Chondrocyte (in vitro differentiated cells): ENCODE measurements at regions not wholly inside any gene's neighbourhood (a gene's known extent, or its start where the extent isn't known, plus 50 kb on each side); places are given as distances from the start of the nearest gene placed in this dataset.

Experiments
- DNase-seq: peaks from one replicate; pipeline ENCODE4 v3.0.0; 2021; ENCODE audit warnings: mixed read lengths, low spot score
- H3K27ac Mint-ChIP-seq: one replicate; pipeline ENCODE4 v1.8.0; 2021; ENCODE audit warnings: mild to moderate bottlenecking, moderate library complexity, mixed read lengths; ENCODE audit not compliant: unreplicated experiment
- H3K27me3 Mint-ChIP-seq: 2 replicates; pipeline ENCODE4 v1.8.0; 2021; ENCODE audit warnings: low read depth, mixed read lengths
- H3K36me3 Mint-ChIP-seq: 2 replicates; pipeline ENCODE4 v1.8.0; 2021; ENCODE audit warnings: low read depth, mixed read lengths
- H3K4me1 Mint-ChIP-seq: 2 replicates; pipeline ENCODE4 v1.8.0; 2021; ENCODE audit warnings: low read depth, mild to moderate bottlenecking, mixed read lengths
- H3K4me3 Mint-ChIP-seq: one replicate; pipeline ENCODE4 v1.8.0; 2021; ENCODE audit warnings: mild to moderate bottlenecking, moderate library complexity, mixed read lengths; ENCODE audit not compliant: unreplicated experiment
- H3K9me3 Mint-ChIP-seq: 2 replicates; pipeline ENCODE4 v1.8.0; 2021; ENCODE audit warnings: low read depth, mixed read lengths
- TF ChIP-seq, protein P1 (sequence below): fragments of 200-600 bp; sonication (generic); IDR thresholded peaks from 2 replicates; pipeline ENCODE4 v1.5.0; 2021; ENCODE audit warnings: antibody characterized with exemption, mild to moderate bottlenecking, moderate library complexity

DNA sequence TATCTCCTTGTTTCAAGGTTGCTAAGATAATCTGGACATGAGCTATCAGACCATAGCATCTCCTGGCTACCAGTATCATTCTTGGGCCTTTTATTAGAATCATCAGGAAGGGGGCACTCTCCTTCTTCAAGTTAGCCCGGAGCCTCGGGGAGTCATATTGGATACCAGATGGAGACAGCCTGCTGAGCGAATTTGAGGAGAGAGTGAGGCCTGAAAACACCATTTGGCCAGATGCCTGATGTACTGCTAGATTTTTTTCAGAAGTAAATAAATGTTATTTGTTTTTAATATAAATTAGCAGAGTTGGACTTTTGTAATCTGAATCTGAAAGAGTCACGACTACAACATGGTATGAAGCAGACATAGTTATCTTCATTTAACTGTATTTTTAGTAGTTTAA is 848.6 kb downstream of the IGSF11 start:
- no peak for DNase-seq
- H3K4me3 Mint-ChIP-seq = no peak overlapping the region
- TF ChIP-seq, protein P1, sequence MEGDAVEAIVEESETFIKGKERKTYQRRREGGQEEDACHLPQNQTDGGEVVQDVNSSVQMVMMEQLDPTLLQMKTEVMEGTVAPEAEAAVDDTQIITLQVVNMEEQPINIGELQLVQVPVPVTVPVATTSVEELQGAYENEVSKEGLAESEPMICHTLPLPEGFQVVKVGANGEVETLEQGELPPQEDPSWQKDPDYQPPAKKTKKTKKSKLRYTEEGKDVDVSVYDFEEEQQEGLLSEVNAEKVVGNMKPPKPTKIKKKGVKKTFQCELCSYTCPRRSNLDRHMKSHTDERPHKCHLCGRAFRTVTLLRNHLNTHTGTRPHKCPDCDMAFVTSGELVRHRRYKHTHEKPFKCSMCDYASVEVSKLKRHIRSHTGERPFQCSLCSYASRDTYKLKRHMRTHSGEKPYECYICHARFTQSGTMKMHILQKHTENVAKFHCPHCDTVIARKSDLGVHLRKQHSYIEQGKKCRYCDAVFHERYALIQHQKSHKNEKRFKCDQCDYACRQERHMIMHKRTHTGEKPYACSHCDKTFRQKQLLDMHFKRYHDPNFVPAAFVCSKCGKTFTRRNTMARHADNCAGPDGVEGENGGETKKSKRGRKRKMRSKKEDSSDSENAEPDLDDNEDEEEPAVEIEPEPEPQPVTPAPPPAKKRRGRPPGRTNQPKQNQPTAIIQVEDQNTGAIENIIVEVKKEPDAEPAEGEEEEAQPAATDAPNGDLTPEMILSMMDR = no peak
- no peaks in the 10 kb centered on the region for H3K27me3 Mint-ChIP-seq
- no peaks in the 10 kb centered on the region for H3K36me3 Mint-ChIP-seq
- H3K9me3 Mint-ChIP-seq = peaks cover 12% of the 10 kb centered on the region
- H3K27ac Mint-ChIP-seq = no peak overlapping the region
- H3K4me1 Mint-ChIP-seq = no peaks in the 10 kb centered on the region

DNA sequence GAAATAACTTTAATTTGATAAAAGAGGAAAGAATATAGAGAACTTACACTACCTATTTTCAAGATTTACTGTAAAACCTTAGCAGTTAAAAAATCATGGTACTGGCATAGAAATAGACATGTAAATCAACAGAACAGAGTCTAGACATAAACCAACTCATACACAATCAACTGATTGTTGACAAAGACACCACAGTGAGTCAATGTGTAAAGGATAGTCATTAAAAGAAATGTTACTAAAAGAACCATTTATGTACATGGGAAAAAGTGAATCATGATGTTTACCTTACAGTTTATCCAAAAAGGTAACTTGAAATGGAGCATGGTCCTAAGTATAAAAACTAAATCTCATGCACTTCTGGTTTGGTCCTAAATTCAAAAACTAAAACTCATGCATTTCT is 847.4 kb downstream of the IGSF11 start:
- peaks cover 20% of the 10 kb centered on the region for H3K9me3 Mint-ChIP-seq
- no peaks in the 10 kb centered on the region for H3K27me3 Mint-ChIP-seq
- no peak overlapping the region for H3K27ac Mint-ChIP-seq
- no peaks in the 10 kb centered on the region for H3K4me1 Mint-ChIP-seq
- no peak for DNase-seq
- TF ChIP-seq, protein P1 = no peak
- H3K4me3 Mint-ChIP-seq = no peak overlapping the region
- H3K36me3 Mint-ChIP-seq = no peaks in the 10 kb centered on the region

DNA sequence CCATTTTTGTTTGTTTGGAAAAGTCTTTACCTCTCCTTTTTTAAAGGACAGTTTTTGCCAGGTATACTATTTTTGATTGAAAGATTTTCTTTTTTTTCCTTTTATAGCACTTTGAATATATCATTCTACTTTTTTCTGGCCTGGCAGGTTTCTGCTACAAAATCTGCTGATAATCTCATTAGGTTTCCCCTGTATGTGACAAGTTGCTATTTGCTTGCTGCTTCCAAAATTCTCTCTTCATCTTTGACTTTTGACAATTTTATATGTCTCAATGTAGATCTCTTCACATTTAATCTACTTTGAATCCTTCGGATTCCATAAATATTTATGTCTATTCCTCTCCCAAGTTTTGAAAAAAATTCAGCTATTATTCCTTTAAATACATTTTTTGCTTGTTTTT is 838.5 kb downstream of the IGSF11 start:
- H3K27ac Mint-ChIP-seq = no peak overlapping the region
- H3K27me3 Mint-ChIP-seq = no peaks in the 10 kb centered on the region
- H3K4me1 Mint-ChIP-seq = no peaks in the 10 kb centered on the region
- H3K9me3 Mint-ChIP-seq = peaks cover 60% of the 10 kb centered on the region
- no peaks in the 10 kb centered on the region for H3K36me3 Mint-ChIP-seq
- no peak overlapping the region for H3K4me3 Mint-ChIP-seq
- TF ChIP-seq, protein P1 = no peak
- no peak for DNase-seq

DNA sequence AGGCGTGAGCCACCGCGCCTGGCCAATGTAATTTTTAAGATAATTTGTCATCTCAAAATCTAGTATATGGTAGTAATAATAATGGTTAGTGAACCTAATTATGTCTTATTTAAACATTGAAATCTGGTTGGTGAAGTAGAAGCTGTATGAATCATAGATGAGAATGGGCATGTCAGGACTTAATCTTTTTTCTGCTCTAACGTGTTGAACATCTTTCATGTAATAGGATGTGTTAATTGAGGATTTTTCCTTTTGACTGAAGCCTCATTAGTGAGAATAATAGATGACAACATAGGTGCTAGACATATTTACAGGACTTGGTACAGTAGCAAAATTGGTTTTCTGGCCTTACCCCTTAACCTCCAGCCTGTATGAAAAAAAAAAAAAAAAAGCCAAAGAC is 835.6 kb downstream of the IGSF11 start:
- peaks cover 57% of the 10 kb centered on the region for H3K9me3 Mint-ChIP-seq
- H3K36me3 Mint-ChIP-seq = no peaks in the 10 kb centered on the region
- no peak for DNase-seq
- H3K4me3 Mint-ChIP-seq = no peak overlapping the region
- TF ChIP-seq, protein P1 = no peak
- H3K27me3 Mint-ChIP-seq = no peaks in the 10 kb centered on the region
- no peak overlapping the region for H3K27ac Mint-ChIP-seq
- H3K4me1 Mint-ChIP-seq = no peaks in the 10 kb centered on the region

DNA sequence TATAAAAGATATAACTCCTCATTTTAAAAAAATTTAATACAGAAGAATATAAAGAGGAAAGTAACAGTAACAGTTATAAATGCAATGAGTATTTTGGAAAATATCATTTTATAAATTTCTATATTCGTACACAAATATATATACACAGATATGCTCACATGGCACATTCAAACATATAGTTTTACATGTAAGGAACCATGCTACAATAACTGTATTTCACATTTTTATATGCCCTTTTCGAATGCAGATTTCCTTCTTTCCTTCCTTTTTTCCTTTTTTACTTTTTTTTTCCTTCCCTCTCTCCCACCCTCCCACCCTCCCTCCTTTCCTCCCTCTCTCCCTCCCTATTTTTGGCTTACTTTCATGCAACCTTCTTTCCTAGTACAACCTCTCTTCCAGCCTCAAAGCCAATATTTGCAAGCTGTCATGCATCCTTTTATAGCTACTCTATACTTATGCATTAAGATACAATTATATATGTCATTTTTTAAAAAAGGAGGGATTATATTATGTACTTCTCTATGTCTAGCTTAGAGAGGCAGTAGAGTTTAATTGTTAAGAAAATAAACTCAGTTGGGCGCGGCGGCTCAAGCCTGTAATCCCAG is 830.5 kb downstream of the IGSF11 start:
- TF ChIP-seq, protein P1 = no peak
- Mint-ChIP-seq H3K27me3 (no peaks in the 10 kb centered on the region), H3K4me3 (no peak overlapping the region), H3K4me1 (no peaks in the 10 kb centered on the region), H3K9me3 (peaks cover 28% of the 10 kb centered on the region), H3K36me3 (no peaks in the 10 kb centered on the region), H3K27ac (no peak overlapping the region)
- DNase-seq = no peak
